ENCODE measurements at regions not wholly inside any gene's neighbourhood (a gene's known extent, or its start where the extent isn't known, plus 50 kb on each side); places are given as distances from the start of the nearest gene placed in this dataset.
"Not testable (repeated sequence)": the region's sequence is repeated elsewhere in the genome, so short reads cannot be mapped to it uniquely, and the experiment has no call there.

DNA sequence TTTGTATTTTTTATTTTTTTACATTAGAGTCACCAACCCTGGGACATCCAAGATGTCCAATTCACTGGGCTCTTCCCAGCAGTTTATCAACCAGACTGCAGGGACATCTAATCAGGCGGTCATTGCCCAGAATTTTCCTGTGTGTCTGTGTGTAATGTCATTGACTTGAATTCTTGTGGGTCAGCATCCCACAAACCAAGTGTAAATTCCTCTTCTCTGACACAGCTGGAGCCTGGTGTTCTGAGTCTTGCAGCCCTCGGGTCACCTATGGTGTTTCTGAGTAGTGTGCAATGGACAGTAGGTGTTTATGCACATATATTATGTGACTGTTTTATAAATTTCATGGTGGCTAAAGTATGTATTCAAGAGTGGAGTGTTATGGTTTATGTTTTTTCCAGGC is 815.7 kb downstream of the SEMA5A start:
- DNase-seq, result no peak

DNA sequence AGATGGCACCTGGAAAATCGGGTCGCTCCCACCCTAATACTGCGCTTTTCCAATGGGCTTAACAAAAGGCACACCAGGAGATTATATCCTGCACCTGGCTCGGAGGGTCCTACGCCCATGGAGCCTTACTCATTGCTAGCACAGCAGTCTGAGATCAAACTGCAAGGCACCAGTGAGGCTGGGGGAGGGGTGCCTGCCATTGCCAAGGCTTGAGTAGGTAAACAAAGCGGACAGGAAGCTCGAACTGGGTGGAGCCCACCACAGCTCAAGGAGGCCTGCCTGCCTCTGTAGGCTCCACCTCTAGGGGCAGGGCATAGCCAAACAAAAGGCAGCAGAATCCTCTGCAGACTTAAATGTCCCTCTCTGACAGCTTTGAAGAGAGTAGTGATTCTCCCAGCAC is 814.8 kb downstream of the SEMA5A start:
- not testable (repeated sequence) for DNase-seq

DNA sequence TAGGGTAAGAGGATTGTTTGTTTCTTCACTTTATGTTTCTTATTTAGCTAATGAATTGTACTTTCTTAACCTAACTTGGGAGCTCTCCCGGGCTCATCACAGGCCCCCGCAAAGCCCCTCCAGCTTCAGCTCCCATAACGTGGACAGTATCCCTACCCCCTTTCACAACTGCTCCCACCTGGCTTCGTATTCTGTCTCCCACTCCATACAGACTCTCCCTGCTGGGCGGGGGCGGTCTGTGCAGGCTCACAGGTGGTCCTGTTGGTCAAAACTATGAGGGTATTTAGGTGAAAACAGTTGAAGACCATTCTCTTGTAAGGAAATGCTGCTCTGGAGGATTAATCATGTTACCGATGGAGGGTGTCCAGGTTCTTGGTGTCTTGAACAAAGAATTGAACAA is 805.3 kb downstream of the SEMA5A start:
- DNase-seq, result no peak

DNA sequence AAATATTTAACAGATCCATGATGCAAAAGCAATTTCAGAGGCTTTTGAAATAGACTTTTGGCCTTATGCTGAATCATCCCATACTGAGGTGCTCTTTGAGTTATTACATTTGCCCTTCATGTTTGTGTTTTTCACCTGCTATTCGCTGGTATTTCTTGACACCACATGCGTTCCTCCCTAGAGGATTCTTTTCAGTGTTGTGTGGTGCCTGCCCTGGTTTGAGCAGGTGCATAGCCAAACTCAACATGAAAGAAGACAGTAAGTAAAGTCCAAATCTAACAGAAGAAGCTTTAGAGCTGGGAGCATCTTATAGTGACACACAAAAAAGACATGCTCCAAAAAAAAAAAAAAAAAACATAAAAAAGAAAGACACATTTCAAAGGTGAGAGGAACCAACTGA is 796.3 kb downstream of the SEMA5A start:
- DNase-seq, result no peak

DNA sequence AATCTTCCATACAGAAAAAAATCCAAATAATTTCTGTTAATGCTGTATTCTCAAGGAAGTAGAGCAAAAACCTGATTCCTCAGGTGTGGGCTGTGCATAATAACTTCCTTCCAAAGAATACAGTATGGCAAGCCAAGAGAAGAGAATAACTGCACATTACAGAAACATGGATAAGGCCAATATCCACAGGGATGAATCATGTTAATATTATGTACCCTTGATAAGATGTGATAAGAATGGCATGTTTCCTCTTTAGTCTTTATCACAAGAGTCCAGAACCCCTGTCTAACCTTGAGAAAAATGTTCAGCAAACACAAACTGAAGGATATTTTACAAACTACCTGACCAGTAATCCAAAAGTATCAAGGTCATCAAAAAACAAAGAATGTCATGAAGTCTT is 795.8 kb downstream of the SEMA5A start:
- no peak for DNase-seq

DNA sequence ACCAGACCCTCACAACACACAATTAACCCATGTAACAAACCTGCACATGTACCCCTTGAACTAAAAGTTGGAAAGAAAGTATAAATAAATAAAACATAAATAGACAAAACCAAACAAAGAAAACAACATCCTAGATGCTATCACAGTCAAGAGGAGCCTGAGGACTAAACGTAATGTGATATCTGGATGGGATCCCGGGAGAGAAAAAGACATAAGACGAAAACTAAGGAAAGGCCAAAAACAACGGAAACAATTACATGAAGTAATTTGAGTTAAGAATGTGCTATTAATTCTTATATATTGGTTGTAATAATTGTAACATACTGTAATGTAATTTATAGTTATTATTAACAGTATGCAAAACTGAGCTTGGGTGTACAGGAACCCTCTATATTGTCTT is 793.9 kb downstream of the SEMA5A start:
- DNase-seq, result no peak

DNA sequence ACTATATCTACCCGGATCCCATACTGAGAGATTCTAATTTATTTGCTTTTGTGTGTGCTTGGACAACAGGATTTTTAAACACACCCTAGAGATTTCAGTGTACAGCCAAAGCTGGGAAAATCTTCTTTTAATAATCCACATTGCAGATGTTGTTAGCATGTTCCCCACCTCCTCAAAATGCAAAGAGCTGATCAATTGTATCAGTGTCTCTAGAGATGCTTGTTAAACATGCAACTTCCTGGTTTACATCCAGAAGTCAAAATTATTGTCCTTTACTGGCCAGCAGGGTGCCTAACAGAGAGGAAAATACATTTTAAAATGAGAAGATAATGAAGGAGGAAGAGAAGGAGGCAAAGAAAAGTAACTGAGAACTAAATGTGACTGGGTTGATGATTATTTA is 793.3 kb downstream of the SEMA5A start:
- peak; percentile 23 for DNase-seq

DNA sequence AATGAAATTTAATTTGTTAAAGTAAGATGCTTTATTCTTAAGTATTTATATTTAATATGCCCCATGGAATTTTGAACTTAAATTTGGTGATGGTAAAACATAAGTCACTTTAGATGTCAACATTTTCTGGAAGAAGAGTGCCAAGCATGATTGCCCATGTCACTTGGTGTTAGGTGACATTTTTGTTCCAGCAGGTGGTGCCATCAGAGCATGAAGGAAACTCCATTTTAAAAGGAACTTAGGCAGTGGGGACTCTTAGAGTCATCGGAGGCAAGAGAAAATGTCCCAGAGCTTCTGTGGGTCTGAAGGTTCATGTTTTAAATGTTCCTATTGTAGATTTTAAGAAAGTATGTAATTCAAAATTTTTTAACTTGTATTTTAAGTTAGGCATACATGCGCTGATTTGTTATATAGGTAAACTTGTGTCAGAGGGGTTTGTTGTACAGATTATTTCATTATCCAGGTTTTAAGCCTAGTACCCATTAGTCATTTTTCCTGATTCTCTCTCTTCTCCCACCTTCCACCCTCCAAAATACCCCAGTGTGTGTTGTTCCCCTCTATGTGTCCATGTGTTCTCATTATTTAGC is 789.3 kb downstream of the SEMA5A start:
- peak; percentile 73 for DNase-seq

DNA sequence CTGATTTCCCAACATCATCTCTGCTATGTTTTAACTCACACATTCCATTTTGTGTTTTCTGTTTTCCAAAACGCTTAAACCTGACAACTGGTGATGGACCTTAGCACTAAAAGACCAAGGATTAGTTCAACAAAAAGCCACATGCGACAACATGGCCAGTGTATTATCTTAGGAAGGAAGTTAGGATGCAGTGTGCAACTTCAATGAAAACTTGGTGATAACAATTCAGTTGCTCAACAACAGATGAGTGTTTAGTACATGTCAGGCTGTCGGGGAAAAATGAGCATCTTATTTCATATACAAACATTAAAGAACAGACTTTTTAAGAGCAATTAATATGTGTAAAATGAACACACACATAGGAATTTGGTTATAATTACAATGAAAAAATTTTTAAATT is 780.0 kb downstream of the SEMA5A start:
- no peak for DNase-seq

DNA sequence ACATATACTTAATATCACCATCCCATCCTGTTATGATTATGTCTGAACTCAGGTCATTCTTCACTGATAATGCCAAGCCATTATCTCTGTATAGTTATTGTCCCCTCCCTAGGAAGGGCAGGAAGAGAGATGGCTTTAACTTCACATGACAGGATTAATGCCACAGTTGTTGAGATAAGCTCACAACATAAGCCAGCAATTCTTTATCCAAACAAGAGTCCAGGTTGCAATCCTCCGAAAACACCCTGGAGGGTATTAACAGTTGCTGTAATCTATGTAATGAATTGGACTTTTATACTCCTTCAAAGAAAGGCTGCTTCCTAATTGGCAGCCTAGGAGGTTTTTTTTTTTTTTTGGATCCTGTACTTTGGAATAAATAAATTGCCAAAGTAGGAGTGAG is 779.4 kb downstream of the SEMA5A start:
- peak; percentile 38 for DNase-seq

DNA sequence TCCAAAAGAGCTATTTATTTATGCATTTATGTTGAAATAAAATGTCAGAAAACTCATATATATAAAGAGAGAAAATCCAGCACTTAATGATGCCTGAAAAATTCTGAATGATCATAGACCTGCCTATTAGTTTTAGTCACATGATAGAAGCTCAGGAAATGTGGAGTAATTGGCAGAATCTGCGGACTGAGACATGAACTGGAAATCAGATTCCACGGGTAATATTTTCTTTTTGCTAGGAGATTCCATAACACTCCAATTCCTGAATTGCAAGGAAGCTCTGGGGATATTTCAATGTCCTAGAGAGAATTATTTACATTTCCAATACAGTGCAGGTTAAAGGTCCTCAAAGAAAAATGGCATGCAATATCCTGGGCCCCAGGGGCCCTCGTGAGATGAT is 778.8 kb downstream of the SEMA5A start:
- DNase-seq, result no peak

DNA sequence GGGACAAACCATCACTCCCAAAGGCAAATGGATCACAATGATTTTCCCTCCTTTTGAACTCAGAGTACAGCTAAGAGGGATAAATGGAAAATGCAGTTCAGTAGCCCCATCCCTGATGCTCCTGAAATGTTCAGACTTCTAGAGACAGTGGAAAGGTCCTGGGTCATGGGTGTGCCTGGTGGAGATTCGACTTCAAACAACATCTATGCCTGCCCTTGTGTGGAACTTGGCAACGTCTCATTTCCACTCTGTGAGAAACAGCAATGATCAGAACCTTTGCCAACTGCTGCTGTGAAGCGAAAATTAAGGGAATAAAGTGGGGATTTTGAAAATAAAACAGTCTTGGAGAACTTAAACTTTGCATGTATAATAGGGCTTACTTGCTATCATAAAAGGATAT is 778.1 kb downstream of the SEMA5A start:
- no peak for DNase-seq

DNA sequence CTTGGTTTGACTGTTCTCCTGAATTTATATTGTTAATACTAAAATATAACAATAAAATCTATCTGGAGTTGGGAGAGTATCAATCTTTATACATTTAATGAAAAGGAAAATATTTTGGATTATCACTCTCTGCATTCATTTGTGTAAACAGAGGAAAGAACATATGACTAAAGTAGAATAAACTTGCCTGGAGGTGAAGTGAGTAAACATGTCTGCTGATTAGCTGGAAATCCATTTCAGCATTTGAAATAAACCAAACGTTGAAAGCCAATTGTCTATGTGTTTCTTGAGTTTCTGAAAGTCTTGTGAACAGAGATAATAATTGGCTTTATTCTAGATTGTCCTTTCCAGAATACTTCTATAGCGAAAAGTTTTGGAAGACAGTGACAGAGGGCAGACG is 776.2 kb downstream of the SEMA5A start:
- DNase-seq, result no peak

DNA sequence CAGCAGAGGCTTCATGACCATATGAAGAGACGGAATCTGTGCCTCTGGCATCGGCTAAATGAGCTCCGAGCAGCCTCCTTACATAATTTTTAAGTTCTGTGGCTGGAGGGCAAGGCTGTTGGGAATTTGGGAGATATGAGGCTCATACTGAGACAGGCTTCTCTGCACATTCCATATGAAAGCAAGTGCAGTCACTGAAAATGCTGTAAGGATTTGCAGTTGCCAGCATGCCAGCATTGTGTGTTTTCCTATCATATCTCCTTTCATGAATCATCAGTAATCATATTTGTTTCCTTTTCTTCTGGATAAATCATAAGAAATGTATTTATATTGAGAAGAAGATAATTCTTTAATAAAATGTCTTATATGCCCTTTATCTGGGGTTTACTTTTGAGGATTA is 775.4 kb downstream of the SEMA5A start:
- no peak for DNase-seq

DNA sequence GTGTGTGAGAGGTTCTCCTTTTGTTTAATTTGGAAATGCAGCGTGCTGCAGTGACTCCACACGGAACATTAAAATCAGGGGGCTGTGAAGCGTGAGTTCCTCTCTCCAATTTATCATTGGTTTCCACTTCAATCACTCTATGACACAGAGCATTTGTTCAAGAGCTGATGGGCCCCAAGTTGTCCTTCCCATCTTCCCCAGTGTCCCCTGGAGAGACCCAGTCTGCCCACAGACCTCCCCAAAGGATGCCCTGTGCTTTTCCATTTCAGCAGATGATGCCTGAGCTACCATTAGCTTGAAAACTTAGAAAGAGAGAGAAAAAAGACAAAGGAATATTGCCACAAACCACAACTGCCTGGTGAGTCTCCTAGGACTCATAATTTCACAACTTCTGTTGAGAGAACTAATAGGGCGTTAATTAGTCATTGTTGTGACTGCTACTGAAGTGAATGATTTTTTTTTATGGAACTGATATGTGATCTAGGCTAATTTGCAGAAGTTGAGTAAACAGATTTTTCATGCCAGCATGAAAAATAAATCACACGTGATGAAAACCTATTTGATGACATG is 772.7 kb downstream of the SEMA5A start:
- DNase-seq, result peak; percentile 51

DNA sequence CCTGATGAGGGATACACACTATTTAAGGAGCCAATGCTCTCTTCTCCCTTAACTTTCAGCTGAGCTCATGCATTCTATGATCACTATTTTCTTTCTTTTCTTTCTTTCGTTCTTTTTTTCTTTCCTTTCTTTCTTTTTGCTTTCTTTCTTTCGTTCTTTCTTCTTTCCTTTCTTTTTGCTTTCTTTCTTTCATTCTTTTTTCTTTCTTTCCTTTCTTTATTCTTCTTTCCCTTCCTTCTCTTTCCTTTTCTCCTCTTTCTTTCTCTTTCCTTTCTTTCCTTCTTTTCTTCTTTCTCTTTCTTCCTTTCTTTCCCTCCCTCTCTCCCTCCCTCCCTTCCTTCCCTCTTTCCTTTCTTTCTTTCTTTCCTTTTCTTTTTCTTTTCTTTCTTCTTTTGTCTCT is 761.2 kb downstream of the SEMA5A start:
- no peak for DNase-seq

DNA sequence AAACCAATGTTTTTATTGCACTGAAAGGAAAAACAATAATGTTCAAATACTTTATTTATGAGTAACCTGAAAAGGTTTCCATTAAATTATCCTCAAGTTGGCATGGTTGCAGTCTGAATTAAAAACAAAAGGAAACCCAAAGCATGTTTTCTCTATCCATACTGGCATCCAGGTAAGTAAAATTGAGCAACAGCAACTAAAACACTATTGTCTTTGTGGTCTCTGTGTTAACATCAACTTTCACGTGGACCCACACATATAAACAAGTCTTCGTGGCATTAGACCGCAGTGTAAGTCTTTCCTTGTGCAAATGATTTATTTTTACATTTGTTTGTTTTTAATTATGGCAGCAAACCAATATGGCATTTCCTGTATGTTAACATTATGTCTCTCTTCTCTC is 757.6 kb downstream of the SEMA5A start:
- DNase-seq, result no peak

DNA sequence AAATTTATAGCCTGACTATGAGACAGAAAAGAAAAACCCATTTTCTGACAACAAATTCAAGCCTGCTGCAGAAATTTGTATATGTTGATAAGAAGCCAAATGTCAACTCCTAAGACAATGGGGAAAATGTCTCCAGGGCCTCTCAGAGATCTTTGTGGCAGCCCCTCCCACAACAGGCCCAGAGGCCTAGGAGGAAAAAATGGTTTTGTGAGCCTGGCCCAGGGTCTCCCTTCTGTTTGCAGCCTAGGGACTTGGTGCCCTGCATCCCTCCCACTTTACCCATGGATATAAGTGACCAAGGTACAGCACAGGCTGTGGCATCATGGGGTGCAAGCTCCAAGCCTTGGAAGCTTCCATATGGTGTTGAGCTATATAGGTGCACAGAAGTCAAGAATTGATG is 740.2 kb downstream of the SEMA5A start:
- DNase-seq, result no peak

DNA sequence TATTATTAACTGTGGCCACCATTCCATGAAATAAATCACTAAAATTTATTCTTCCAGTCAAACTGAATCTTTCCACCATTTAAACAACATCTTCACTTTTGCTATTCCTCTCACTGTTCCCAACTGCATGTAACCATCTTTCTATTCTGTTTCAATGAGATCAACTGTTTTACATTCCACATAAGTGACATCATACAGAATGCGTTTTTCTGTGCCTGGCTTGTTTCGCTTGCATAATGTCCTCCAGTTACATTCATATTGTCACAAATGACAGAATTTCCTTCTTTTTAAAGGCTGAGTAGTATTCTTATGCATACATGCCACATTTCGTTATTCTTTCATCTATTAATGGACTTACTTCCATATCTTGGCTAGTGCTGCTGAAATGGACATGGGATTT is 738.2 kb downstream of the SEMA5A start:
- no peak for DNase-seq

DNA sequence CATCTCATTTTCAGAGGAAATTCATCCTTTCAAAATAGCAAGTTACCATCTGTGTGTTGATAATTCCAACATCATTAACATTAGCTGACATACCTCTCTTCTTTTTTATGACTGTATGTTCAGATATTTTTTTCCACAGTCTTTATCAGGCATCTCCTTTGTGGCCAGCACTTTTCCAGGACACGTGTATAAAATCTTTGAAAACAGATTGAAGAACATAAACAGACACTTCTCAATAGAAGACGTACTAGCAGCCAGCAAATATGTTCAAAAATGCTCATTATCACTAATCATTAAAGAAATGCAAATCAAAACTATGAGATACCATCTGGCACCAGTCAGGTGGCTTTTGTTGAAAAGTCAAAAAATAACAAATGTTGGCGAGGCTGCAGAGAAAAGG is 734.3 kb downstream of the SEMA5A start:
- DNase-seq, result no peak

DNA sequence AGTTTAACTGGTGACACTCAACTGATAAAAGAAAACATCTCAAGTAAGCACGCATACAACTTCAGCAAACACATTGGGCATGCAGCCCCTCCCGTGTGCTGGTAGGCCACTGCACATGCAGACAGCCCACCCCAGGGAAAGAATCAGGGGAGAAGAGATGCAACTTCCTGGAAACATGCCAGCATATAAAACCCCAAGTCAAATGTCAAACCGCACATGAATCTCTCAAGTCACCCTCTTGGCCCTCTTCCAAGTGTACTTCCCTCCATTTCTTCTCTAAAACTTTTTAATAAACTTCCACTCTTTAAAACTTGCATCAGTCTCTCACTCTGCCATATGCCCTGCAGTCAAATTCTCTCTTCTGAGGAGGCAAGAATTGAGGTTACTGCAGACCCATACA is 732.7 kb downstream of the SEMA5A start:
- DNase-seq, result no peak

DNA sequence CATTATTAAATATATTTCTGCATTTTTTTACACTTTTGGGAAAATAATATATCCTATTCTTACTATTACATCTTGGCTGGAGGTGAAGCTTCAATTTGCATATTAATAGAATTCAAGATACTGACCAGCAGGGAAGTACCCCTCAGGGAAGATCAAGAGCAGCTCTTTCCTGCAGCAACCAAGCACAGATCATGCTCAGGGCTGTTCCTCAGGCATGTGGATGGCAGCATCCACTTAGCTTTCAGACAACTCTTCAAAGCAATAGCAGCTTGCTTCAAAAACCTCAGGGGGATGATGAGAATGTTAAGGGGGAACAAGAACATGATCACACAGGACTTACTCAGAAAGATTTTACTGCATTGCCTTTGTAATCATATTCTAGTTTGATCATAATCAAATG is 731.8 kb downstream of the SEMA5A start:
- DNase-seq, result peak; percentile 3

DNA sequence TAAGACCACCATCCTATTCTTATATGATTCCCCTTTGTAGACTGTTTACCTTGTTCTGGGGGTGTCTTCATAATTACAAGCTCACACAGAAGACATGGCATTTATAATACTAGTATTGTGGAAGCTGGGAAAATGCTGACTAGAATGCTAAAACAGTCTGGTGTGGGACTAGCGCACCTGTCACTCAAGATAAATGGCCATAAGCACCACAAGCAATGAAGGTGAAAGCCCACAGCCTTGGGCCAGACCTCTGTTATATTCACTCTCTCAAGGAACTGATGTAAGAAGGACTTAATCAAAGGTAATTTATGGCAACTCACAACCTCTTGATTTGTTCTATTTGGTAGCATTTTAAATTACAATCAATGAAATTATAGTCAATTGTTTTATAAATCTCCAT is 721.5 kb downstream of the SEMA5A start:
- no peak for DNase-seq

DNA sequence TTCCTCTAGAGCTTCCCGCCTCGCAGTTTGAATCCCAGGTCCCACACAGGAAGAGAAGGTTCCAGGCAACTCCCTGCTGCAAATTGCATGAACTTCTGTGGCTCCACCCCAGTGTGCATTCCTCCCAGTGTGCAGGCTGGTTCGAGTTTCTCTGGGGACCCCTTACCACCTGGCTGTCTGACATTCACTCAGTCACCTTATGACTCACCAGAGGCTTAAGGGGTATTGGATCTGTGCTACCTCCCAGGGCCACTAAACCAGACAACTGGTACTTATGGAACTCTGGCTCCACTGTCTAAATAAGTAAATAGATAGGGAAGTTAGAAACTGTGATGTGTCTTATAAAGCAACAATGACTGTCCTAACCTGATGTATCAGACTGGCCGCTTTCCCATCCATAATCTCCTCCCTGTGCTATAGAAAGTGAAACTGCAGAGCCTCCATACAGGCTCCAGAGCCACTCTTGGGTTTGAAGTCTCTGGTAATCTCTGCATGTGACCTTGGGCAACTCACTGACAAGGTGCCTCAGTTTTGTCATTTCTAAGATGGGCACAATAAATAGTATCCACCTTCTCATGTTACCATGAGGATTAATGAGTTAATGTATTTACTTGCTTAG is 720.6 kb downstream of the SEMA5A start:
- peak; percentile 37 for DNase-seq

DNA sequence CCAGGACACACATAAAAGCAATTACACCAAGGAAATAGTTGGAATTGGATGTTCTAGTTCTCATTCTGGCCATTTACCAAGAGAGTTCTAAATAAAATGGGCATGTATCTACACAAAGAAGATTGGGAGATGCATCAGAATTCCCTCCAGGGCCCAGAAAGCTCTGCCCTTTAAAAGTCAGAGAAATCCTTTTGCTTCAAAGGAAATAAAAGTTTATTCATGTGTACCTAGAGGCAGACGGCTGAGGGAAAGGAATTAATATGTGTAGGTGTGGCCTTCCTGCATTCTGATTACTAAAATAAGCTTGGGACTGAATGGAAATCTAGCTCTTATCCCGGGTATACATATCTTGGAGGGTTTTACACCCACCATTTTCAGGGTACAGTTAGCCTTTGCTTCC is 719.4 kb downstream of the SEMA5A start:
- DNase-seq, result no peak

Data from NCI-H69 (cell line).